ENCODE measurements at regions not wholly inside any gene's neighbourhood (a gene's known extent, or its start where the extent isn't known, plus 50 kb on each side); places are given as distances from the start of the nearest gene placed in this dataset.

GRCh38 chr16:51538707-51539498 is 387.8 kb upstream of the SALL1 start:
- intact Hi-C loops (cut with micrococcal nuclease), result loop anchor here (5.0 to 10.0 kb wide), 3 partner anchors 98 to 446 kb away; no protein-coding TSS in a partner anchor
- Mint-ChIP-seq H3K27me3 (ENCODE audit: insufficient read depth, unreplicated experiment) (no peaks in the 10 kb centered on the region), H3K27ac (ENCODE audit: low read depth, unreplicated experiment) (no peak overlapping the region), H3K36me3 (ENCODE audit: insufficient read depth, unreplicated experiment) (no peaks in the 10 kb centered on the region), H3K9me3 (ENCODE audit: unreplicated experiment) (no peaks in the 10 kb centered on the region), H3K4me1 (ENCODE audit: insufficient read depth, unreplicated experiment) (peaks cover 26% of the 10 kb centered on the region), H3K4me3 (ENCODE audit: unreplicated experiment) (peak overlapping the region; percentile 2)
- no TSS peak for BruUV-seq (replicated peaks)
- TF ChIP-seq, protein P1, sequence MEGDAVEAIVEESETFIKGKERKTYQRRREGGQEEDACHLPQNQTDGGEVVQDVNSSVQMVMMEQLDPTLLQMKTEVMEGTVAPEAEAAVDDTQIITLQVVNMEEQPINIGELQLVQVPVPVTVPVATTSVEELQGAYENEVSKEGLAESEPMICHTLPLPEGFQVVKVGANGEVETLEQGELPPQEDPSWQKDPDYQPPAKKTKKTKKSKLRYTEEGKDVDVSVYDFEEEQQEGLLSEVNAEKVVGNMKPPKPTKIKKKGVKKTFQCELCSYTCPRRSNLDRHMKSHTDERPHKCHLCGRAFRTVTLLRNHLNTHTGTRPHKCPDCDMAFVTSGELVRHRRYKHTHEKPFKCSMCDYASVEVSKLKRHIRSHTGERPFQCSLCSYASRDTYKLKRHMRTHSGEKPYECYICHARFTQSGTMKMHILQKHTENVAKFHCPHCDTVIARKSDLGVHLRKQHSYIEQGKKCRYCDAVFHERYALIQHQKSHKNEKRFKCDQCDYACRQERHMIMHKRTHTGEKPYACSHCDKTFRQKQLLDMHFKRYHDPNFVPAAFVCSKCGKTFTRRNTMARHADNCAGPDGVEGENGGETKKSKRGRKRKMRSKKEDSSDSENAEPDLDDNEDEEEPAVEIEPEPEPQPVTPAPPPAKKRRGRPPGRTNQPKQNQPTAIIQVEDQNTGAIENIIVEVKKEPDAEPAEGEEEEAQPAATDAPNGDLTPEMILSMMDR (IDR thresholded peaks at IDR 0.05; ENCODE audit: unreplicated experiment), result no peak
- POLR2A ChIA-PET, result interaction anchor here (0.6 to 1.9 kb wide), 5 partner anchors 14 to 112 kb away, joined by 3 to 12 read pairs (median 3); no protein-coding TSS in a partner anchor
- DNase-seq (ENCODE audit: unreplicated experiment), result peak; percentile 93
- CTCF ChIA-PET, result interaction anchor here (0.6 to 1.9 kb wide), 4 partner anchors 13 to 1238 kb away, joined by 3 to 6 read pairs (median 4); no protein-coding TSS in a partner anchor

DNA sequence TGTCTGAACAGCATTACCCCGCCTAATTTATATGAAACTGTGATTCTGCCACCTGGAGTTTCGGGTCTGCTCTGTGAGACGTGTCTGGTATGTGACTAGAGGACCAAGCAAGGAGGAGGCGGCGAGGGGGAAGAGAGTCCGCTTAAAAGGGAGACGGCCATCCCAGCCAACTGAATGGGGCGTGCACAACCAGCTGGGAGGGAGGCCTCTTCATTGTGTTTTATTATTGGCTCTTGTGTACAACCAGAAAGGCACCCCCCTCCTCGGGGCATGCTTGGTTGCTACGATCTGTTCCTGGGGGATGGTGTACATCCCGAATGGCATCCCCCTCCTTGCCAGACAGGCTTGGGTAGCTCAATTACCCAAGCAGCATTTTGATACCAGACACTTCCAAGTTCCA is 384.5 kb upstream of the SALL1 start:
- H3K4me3 Mint-ChIP-seq (ENCODE audit: unreplicated experiment), result no peak overlapping the region
- no peaks in the 10 kb centered on the region for H3K27me3 Mint-ChIP-seq (ENCODE audit: insufficient read depth, unreplicated experiment)
- no peak for DNase-seq (ENCODE audit: unreplicated experiment)
- intact Hi-C loops (cut with micrococcal nuclease), result loop anchor here (5.0 to 10.0 kb wide), 3 partner anchors 102 to 449 kb away; no protein-coding TSS in a partner anchor
- H3K4me1 Mint-ChIP-seq (ENCODE audit: insufficient read depth, unreplicated experiment), result peaks cover 13% of the 10 kb centered on the region
- TF ChIP-seq, protein P1 (IDR thresholded peaks at IDR 0.05; ENCODE audit: unreplicated experiment), result no peak
- no peaks in the 10 kb centered on the region for H3K36me3 Mint-ChIP-seq (ENCODE audit: insufficient read depth, unreplicated experiment)
- H3K9me3 Mint-ChIP-seq (ENCODE audit: unreplicated experiment), result no peaks in the 10 kb centered on the region
- BruUV-seq (replicated peaks), result no TSS peak
- ChIA-PET POLR2A (interaction anchor here (0.6 kb wide), 1 partner anchor 25 kb away, joined by 4 read pairs; no protein-coding TSS in a partner anchor), CTCF (interaction anchor here (0.8 to 1.2 kb wide), 2 partner anchors 9 to 11 kb away, joined by 3 to 5 read pairs; no protein-coding TSS in a partner anchor)
- H3K27ac Mint-ChIP-seq (ENCODE audit: low read depth, unreplicated experiment), result no peak overlapping the region

DNA sequence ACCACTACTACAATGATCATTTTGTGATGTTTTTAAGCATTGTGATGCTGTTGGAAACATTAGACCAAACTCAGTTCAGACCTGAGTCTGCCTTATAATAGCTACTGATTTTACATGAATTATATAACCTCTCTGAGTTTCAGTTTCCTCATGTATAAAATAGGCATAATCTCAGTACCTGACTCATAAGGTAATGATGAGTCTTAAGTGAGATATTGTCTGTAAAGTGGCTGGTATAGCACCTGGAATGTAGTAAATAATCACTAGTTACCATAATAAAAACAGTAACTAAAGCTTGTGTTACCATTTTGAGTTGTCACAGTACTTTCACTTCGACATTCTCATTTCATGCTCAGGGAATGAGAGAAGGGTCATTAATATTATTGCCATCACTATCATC is 381.5 kb upstream of the SALL1 start:
- TF ChIP-seq, protein P1 (IDR thresholded peaks at IDR 0.05; ENCODE audit: unreplicated experiment), result no peak
- POLR2A ChIA-PET, result interaction anchor here (0.7 to 1.0 kb wide), 2 partner anchors 37 to 1628 kb away, joined by 3 read pairs; no protein-coding TSS in a partner anchor
- DNase-seq (ENCODE audit: unreplicated experiment), result no peak
- Mint-ChIP-seq H3K27me3 (ENCODE audit: insufficient read depth, unreplicated experiment) (no peaks in the 10 kb centered on the region), H3K9me3 (ENCODE audit: unreplicated experiment) (no peaks in the 10 kb centered on the region), H3K27ac (ENCODE audit: low read depth, unreplicated experiment) (no peak overlapping the region), H3K4me1 (ENCODE audit: insufficient read depth, unreplicated experiment) (no peaks in the 10 kb centered on the region), H3K4me3 (ENCODE audit: unreplicated experiment) (no peak overlapping the region), H3K36me3 (ENCODE audit: insufficient read depth, unreplicated experiment) (no peaks in the 10 kb centered on the region)
- CTCF ChIA-PET, result no interaction called here
- intact Hi-C loops (cut with micrococcal nuclease), result loop anchor here (10.0 kb wide), 2 partner anchors 128 to 452 kb away; no protein-coding TSS in a partner anchor
- no TSS peak for BruUV-seq (replicated peaks)

DNA sequence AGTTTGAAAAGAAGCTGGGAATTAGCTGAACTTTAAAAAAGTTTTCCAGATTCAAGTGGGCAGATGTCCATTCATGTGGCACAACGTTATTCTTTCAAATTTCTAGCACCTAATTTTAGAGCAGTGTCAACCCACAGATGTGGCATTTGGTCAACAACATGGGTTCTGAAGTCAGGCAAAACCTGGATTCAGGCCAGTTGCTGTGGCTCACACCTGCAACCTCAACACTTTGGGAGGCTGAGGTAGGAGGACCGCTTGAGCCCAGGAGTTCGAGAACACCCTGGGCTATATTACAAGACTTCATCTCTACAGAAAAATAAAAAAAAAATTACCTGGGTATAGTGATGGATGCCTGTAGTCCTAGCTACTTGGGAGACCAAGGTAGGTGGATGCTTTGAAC is 380.2 kb upstream of the SALL1 start:
- Mint-ChIP-seq H3K27me3 (ENCODE audit: insufficient read depth, unreplicated experiment) (no peaks in the 10 kb centered on the region), H3K36me3 (ENCODE audit: insufficient read depth, unreplicated experiment) (no peaks in the 10 kb centered on the region), H3K27ac (ENCODE audit: low read depth, unreplicated experiment) (no peak overlapping the region), H3K9me3 (ENCODE audit: unreplicated experiment) (no peaks in the 10 kb centered on the region), H3K4me1 (ENCODE audit: insufficient read depth, unreplicated experiment) (no peaks in the 10 kb centered on the region), H3K4me3 (ENCODE audit: unreplicated experiment) (no peak overlapping the region)
- BruUV-seq (replicated peaks), result no TSS peak
- TF ChIP-seq, protein P1 (IDR thresholded peaks at IDR 0.05; ENCODE audit: unreplicated experiment), result no peak
- intact Hi-C loops (cut with micrococcal nuclease), result loop anchor here (10.0 kb wide), 2 partner anchors 126 to 454 kb away; no protein-coding TSS in a partner anchor
- CTCF ChIA-PET, result interaction anchor here (0.6 kb wide), 1 partner anchor 350 kb away, joined by 3 read pairs; no protein-coding TSS in a partner anchor
- no peak for DNase-seq (ENCODE audit: unreplicated experiment)
- POLR2A ChIA-PET, result no interaction called here
